CD4-positive, alpha-beta T cell (primary cell): ENCODE measurements at regions not wholly inside any gene's neighbourhood (a gene's known extent, or its start where the extent isn't known, plus 50 kb on each side); places are given as distances from the start of the nearest gene placed in this dataset.

ENCODE experiments used
- ATAC-seq: fragments of 200-7000 bp; cut with Tn5 transposase; one replicate; pipeline ENCODE4 v1.10.0; 2022; ENCODE audit warnings: mild to moderate bottlenecking; ENCODE audit not compliant: poor library complexity
- CTCF ChIA-PET: fragments of 350-600 bp; sonication (Branson Sonifier 250); formaldehyde crosslinking; loops from one replicate; lab custom pipeline; 2021; ENCODE audit warnings: antibody characterized with exemption, inconsistent platforms; lab: Charles Lee
- POLR2A ChIA-PET: fragments of 350-600 bp; sonication (Branson Sonifier 250); formaldehyde crosslinking; loops from one replicate; lab custom pipeline; 2021; ENCODE audit warnings: antibody characterized with exemption, inconsistent platforms; lab: Charles Lee
- DNase-seq, 14 experiments: peaks; one replicate each; pipeline ENCODE4 v3.0.0-alpha.2; 2013 to 2020; ENCODE audit warnings: mixed read lengths in 2 of 14
- H3K27ac ChIP-seq, 2 donors: one replicate each; pipeline versions ENCODE4 v1.5.1 to v1.7.0; 2013; ENCODE audit warnings: low read length in 2 of 2, low read depth in 1 of 2, mild to moderate bottlenecking in 1 of 2
- H3K27me3 ChIP-seq, 2 experiments: 1 replicate in 1 of 2; 2 replicates in 1 of 2; pipeline versions ENCODE4 v1.6.1 to v1.7.0; 2013; ENCODE audit warnings: low read length in 2 of 2, control low read depth in 1 of 2, mild to moderate bottlenecking in 1 of 2, moderate library complexity in 1 of 2; ENCODE audit not compliant: insufficient read depth in 2 of 2, control insufficient read depth in 1 of 2
- H3K36me3 ChIP-seq: one replicate; pipeline ENCODE4 v1.6.1; 2013; ENCODE audit warnings: low read length, control low read depth; ENCODE audit not compliant: insufficient read depth
- H3K4me1 ChIP-seq: one replicate; pipeline ENCODE4 v1.6.1; 2013; ENCODE audit warnings: low read length, control low read depth; ENCODE audit not compliant: insufficient read depth
- H3K4me3 ChIP-seq: one replicate; pipeline ENCODE4 v1.5.1; 2013; ENCODE audit warnings: mild to moderate bottlenecking, low read length, moderate library complexity
- H3K9me3 ChIP-seq, 2 experiments: 1 replicate in 1 of 2; 2 replicates in 1 of 2; pipeline versions ENCODE4 v1.6.1 to v1.7.0; 2013; ENCODE audit warnings: low read length in 2 of 2, mild to moderate bottlenecking in 2 of 2, control low read depth in 1 of 2, moderate library complexity in 1 of 2; ENCODE audit not compliant: control insufficient read depth in 1 of 2, insufficient read depth in 1 of 2
- H3K27ac Mint-ChIP-seq: one replicate; pipeline ENCODE4 v1.8.0; 2020; ENCODE audit warnings: mixed read lengths
- H3K27me3 Mint-ChIP-seq: one replicate; pipeline ENCODE4 v1.8.0; 2021; ENCODE audit warnings: mixed read lengths
- H3K36me3 Mint-ChIP-seq: one replicate; pipeline ENCODE4 v1.8.0; 2021; ENCODE audit warnings: low read depth, mixed read lengths
- H3K4me1 Mint-ChIP-seq: one replicate; pipeline ENCODE4 v1.8.0; 2021; ENCODE audit warnings: low read depth, mixed read lengths
- H3K4me3 Mint-ChIP-seq: one replicate; pipeline ENCODE4 v1.8.0; 2020; ENCODE audit warnings: mild to moderate bottlenecking, mixed read lengths
- H3K9me3 Mint-ChIP-seq: one replicate; pipeline ENCODE4 v1.8.0; 2020; ENCODE audit warnings: mixed read lengths
- intact Hi-C, 2 experiments: fragments of 100-400 bp; cut with DNase I in 1 of 2; cut with micrococcal nuclease in 1 of 2; formaldehyde crosslinking; loops; one replicate each; pipeline versions ENCODE4 v1.15.1 to v1.9.0; 2023 to 2025; cut with DNase I, micrococcal nuclease
- TF ChIP-seq, protein P1 (sequence below): fragments of 200-600 bp; IDR thresholded peaks from one replicate; pipeline ENCODE4 v1.8.0; 2022; ENCODE audit warnings: antibody characterized with exemption, mild to moderate bottlenecking

DNA sequence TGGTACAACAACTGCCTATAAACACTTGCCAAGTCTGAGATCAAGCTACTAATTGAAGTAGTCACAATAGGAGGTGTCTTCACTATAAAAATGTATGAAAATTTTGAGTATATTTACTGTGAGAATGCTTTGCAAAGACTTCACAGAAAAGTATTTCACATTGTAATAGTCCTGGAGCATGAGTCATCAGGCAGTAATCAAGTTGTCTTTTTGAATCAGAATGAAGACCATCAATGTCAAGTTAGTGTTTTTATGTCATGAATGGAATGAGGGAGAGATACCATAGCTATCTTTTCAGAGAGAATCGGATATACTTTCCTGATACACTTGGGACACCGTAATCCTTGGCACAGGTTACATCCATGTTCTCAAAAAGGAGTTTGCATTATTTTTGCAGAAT, 466.9 kb upstream of the ARRDC3 start:
- Mint-ChIP-seq H3K36me3 (no peaks in the 10 kb centered on the region), H3K4me3 (no peak overlapping the region), H3K27me3 (no peaks in the 10 kb centered on the region), H3K27ac (no peak overlapping the region), H3K9me3 (no peaks in the 10 kb centered on the region), H3K4me1 (no peaks in the 10 kb centered on the region)
- intact Hi-C loops = no loop called here
- DNase-seq (no peak), ATAC-seq (no peak)
- no peaks in the 10 kb centered on the region for H3K27me3 ChIP-seq
- H3K27ac ChIP-seq = no peak overlapping the region
- H3K4me1 ChIP-seq = no peaks in the 10 kb centered on the region
- H3K4me3 ChIP-seq = no peak overlapping the region
- TF ChIP-seq, protein P1, sequence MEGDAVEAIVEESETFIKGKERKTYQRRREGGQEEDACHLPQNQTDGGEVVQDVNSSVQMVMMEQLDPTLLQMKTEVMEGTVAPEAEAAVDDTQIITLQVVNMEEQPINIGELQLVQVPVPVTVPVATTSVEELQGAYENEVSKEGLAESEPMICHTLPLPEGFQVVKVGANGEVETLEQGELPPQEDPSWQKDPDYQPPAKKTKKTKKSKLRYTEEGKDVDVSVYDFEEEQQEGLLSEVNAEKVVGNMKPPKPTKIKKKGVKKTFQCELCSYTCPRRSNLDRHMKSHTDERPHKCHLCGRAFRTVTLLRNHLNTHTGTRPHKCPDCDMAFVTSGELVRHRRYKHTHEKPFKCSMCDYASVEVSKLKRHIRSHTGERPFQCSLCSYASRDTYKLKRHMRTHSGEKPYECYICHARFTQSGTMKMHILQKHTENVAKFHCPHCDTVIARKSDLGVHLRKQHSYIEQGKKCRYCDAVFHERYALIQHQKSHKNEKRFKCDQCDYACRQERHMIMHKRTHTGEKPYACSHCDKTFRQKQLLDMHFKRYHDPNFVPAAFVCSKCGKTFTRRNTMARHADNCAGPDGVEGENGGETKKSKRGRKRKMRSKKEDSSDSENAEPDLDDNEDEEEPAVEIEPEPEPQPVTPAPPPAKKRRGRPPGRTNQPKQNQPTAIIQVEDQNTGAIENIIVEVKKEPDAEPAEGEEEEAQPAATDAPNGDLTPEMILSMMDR = no peak
- POLR2A ChIA-PET = no interaction called here
- CTCF ChIA-PET = no interaction called here
- H3K36me3 ChIP-seq = no peaks in the 10 kb centered on the region
- no peaks in the 10 kb centered on the region for H3K9me3 ChIP-seq

DNA sequence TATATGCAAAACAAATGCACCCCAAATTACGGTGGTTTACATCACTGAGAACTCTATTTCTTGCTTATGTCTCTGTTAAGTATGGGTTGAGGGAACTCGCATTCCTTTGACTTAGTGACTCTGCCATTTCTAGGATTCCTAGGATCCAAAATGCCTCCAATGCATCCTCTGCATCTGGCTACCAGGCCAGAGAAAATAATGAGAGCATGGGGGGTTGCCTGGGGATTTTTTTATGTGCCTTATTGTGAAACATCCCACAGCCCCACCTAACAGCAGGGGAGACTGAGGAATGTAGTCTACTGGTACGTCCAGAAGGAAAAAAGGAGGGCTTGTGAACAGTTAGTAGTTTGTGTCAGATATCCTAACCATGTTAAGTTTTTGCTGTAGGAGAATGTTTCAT, 466.0 kb upstream of the ARRDC3 start:
- CTCF ChIA-PET = no interaction called here
- no peaks in the 10 kb centered on the region for H3K27me3 Mint-ChIP-seq
- H3K36me3 ChIP-seq = no peaks in the 10 kb centered on the region
- DNase-seq (no peak), ATAC-seq (no peak)
- intact Hi-C loops = no loop called here
- no peak overlapping the region for H3K27ac Mint-ChIP-seq
- H3K9me3 Mint-ChIP-seq = peaks cover 1% of the 10 kb centered on the region
- TF ChIP-seq, protein P1 = no peak
- POLR2A ChIA-PET = no interaction called here
- H3K4me1 Mint-ChIP-seq = no peaks in the 10 kb centered on the region
- no peak overlapping the region for H3K4me3 ChIP-seq
- no peaks in the 10 kb centered on the region for H3K36me3 Mint-ChIP-seq
- H3K9me3 ChIP-seq = peaks cover 0 to 3% of the 10 kb centered on the region in 2 experiments
- no peaks in the 10 kb centered on the region for H3K27me3 ChIP-seq
- H3K27ac ChIP-seq = no peak overlapping the region
- no peaks in the 10 kb centered on the region for H3K4me1 ChIP-seq
- H3K4me3 Mint-ChIP-seq = no peak overlapping the region

DNA sequence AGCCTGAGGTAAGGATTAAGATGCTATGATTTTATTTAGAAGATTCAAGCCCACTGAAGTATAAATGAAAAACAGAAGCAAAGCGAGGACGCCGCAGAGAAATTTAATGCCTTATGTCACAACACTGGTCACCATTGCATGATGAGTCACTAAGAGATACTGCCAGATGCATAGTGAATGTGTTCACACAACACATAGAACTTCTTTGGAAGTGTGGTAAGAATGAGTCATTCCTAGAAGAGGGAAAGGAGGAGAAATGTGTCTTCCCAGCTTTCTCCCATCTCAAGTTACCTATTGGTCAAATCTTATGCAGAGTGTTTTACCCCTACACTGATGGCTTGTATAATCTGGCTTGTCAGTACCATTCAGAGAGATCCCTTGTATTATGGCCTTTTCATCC, 465.3 kb upstream of the ARRDC3 start:
- ATAC-seq = no peak
- intact Hi-C loops = no loop called here
- Histone ChIP-seq H3K9me3 (peaks cover 0 to 3% of the 10 kb centered on the region in 2 experiments), H3K27ac (no peak overlapping the region), H3K4me1 (no peaks in the 10 kb centered on the region), H3K4me3 (no peak overlapping the region), H3K27me3 (no peaks in the 10 kb centered on the region), H3K36me3 (no peaks in the 10 kb centered on the region)
- ChIA-PET POLR2A (no interaction called here), CTCF (no interaction called here)
- no peak for DNase-seq
- Mint-ChIP-seq H3K36me3 (no peaks in the 10 kb centered on the region), H3K4me1 (no peaks in the 10 kb centered on the region), H3K9me3 (peaks cover 4% of the 10 kb centered on the region), H3K27me3 (no peaks in the 10 kb centered on the region), H3K4me3 (no peak overlapping the region), H3K27ac (no peak overlapping the region)
- TF ChIP-seq, protein P1 = no peak
